ENCODE measurements at regions not wholly inside any gene's neighbourhood (a gene's known extent, or its start where the extent isn't known, plus 50 kb on each side); places are given as distances from the start of the nearest gene placed in this dataset.

GRCh38 chr2:217327953-217328621 is 468.2 kb upstream of the TNP1 start:
- H3K4me3 Mint-ChIP-seq: no peak overlapping the region
- no peak for ATAC-seq
- H3K27ac Mint-ChIP-seq: no peak overlapping the region
- H3K9me3 Mint-ChIP-seq (ENCODE audit: low read depth): peaks cover 10% of the 10 kb centered on the region
- no peaks in the 10 kb centered on the region for H3K4me1 Mint-ChIP-seq
- peaks cover 3% of the 10 kb centered on the region for H3K27me3 Mint-ChIP-seq
- ChIA-PET CTCF (interaction anchor here (1.3 kb wide), 1 partner anchor 16 kb away, joined by 3 read pairs; no protein-coding TSS in a partner anchor), POLR2A (no interaction called here)
- intact Hi-C loops (cut with DNase I, micrococcal nuclease): no loop called here
- H3K36me3 Mint-ChIP-seq (ENCODE audit: low read depth): peaks cover 2% of the 10 kb centered on the region
- no peak for DNase-seq

DNA sequence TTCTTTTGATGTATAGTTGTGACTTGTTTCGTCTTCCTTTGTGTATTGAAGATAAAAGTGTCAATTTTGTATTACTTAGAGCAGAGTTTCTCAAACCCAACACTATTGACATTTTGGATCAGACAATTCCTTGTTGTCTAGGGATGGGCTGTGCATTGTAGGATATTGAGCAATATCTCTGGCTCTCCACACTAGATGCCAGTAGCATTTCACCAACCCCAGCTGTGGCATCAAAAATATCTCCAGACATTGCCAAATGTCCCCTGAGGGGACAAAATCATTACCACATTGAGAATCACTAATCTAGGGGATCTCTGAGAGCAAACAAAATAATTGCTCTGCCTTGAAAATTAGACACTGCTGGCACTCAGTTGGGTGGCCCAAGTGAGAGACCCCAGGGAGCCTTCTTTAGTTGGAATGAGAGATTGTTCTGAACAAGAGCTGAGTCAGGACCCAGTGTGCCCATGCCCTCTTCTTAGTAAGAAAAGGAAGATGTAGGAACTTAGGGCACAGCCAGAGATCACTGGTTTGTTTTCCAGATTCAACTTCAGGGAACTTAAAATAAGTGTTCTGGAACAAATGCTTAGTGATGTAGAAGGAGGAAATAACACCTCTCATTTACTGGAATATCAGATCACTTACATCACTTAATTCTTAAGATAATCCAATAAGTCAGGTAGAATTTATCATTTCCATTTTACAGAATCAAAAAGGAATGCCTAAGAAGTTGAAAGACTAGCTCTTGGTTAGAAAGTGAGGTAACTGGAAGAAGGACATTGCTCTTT is 466.6 kb upstream of the TNP1 start:
- POLR2A ChIA-PET: no interaction called here
- H3K36me3 Mint-ChIP-seq (ENCODE audit: low read depth): peaks cover 2% of the 10 kb centered on the region
- CTCF ChIA-PET: no interaction called here
- H3K27ac Mint-ChIP-seq: no peak overlapping the region
- peaks cover 3% of the 10 kb centered on the region for H3K27me3 Mint-ChIP-seq
- intact Hi-C loops (cut with DNase I, micrococcal nuclease): no loop called here
- DNase-seq (no peak), ATAC-seq (no peak)
- peaks cover 10% of the 10 kb centered on the region for H3K9me3 Mint-ChIP-seq (ENCODE audit: low read depth)
- H3K4me1 Mint-ChIP-seq: no peaks in the 10 kb centered on the region
- H3K4me3 Mint-ChIP-seq: no peak overlapping the region

DNA sequence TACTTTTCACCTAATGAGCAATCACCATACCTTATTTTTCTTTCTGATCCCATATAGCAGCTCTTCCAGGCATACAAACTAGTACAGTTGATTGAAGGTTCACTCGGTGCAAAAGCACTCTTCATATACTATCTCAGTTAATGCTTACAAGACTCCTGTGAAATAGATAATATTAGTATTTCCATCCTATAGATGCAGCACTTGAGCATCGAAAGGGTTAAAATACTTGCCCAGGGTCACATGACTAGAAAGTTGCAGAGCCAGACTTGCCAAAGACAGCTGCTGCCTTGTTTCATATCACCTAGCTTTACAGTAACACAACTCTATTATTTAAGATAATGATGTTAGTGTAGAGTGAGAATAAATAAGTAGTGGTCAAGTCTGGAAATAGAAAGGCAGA is 466.0 kb upstream of the TNP1 start:
- Mint-ChIP-seq H3K27me3 (peaks cover 3% of the 10 kb centered on the region), H3K27ac (no peak overlapping the region), H3K36me3 (ENCODE audit: low read depth) (peaks cover 2% of the 10 kb centered on the region), H3K4me3 (no peak overlapping the region), H3K4me1 (no peaks in the 10 kb centered on the region), H3K9me3 (ENCODE audit: low read depth) (peaks cover 10% of the 10 kb centered on the region)
- ATAC-seq (no peak), DNase-seq (no peak)
- CTCF ChIA-PET: no interaction called here
- intact Hi-C loops (cut with DNase I, micrococcal nuclease): no loop called here
- POLR2A ChIA-PET: no interaction called here

DNA sequence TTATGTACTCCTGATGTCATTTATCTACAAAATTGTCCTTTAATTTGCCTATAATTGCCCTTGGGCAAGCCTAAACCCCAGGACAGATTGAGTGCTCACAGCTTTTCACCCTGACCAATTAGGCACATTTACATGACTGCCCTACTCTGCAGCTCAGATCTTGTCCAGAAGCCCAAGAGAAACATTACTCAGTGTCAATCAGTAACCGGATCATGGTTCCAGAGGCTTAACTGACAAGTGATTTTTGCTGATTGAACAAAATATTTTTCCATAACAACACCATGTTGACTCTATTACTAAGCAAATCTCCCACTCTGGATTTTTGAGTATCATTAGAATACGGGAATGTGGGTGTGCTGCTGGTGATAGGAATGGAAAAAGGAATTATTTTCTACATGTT is 465.4 kb upstream of the TNP1 start:
- Mint-ChIP-seq H3K4me1 (no peaks in the 10 kb centered on the region), H3K4me3 (no peak overlapping the region), H3K36me3 (ENCODE audit: low read depth) (peaks cover 2% of the 10 kb centered on the region), H3K27ac (no peak overlapping the region), H3K27me3 (peaks cover 3% of the 10 kb centered on the region), H3K9me3 (ENCODE audit: low read depth) (peaks cover 10% of the 10 kb centered on the region)
- DNase-seq (no peak), ATAC-seq (no peak)
- ChIA-PET CTCF (no interaction called here), POLR2A (no interaction called here)
- intact Hi-C loops (cut with DNase I, micrococcal nuclease): no loop called here

DNA sequence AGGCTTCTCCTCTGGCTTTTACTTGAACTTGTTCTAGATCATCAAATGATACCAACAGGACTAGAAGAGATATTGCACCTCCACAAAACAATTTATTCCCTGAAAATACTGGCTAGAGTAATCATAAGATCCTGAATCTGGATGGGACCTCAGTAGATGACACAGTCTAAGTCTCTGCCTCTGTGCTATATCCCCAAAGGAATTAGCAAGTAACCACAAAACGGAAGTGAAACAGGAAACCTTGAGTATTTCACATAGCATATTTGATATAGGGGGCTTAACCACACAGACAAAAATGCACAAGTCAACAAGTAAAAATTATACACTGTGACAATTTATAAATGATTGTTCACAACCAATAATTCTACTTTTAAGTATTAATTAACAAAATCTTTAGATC is 456.9 kb upstream of the TNP1 start:
- no peak overlapping the region for H3K4me3 Mint-ChIP-seq
- no peak for ATAC-seq
- POLR2A ChIA-PET: no interaction called here
- H3K27me3 Mint-ChIP-seq: no peaks in the 10 kb centered on the region
- peaks cover 12% of the 10 kb centered on the region for H3K4me1 Mint-ChIP-seq
- H3K27ac Mint-ChIP-seq: no peak overlapping the region
- DNase-seq: no peak
- intact Hi-C loops (cut with DNase I, micrococcal nuclease): no loop called here
- no peaks in the 10 kb centered on the region for H3K36me3 Mint-ChIP-seq (ENCODE audit: low read depth)
- CTCF ChIA-PET: no interaction called here
- no peaks in the 10 kb centered on the region for H3K9me3 Mint-ChIP-seq (ENCODE audit: low read depth)

DNA sequence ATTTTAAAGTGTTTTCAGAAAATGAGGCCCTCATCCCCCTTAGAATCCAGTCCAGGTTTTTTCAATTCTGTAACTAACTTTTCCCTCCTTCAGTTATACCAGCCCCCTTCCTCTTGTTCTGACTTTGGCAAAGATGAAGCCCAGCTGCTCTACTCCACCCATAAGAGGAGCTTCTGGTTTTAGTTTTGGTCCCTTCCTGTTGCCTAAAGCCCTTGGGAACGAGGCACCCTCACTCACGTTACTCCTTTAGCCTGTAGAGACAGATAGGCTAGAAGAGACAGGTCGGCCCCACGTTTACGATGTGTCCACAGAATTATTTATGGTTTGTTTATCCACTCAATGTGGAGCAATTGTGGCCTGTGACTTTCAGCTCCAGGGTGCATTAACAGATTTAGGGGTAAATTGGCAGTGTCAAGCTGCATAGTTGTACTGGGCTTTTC is 454.2 kb upstream of the TNP1 start:
- DNase-seq (no peak), ATAC-seq (no peak)
- ChIA-PET POLR2A (no interaction called here), CTCF (no interaction called here)
- Mint-ChIP-seq H3K4me1 (peaks cover 12% of the 10 kb centered on the region), H3K4me3 (no peak overlapping the region), H3K27me3 (no peaks in the 10 kb centered on the region), H3K9me3 (ENCODE audit: low read depth) (no peaks in the 10 kb centered on the region), H3K27ac (no peak overlapping the region), H3K36me3 (ENCODE audit: low read depth) (no peaks in the 10 kb centered on the region)
- intact Hi-C loops (cut with DNase I, micrococcal nuclease): no loop called here

DNA sequence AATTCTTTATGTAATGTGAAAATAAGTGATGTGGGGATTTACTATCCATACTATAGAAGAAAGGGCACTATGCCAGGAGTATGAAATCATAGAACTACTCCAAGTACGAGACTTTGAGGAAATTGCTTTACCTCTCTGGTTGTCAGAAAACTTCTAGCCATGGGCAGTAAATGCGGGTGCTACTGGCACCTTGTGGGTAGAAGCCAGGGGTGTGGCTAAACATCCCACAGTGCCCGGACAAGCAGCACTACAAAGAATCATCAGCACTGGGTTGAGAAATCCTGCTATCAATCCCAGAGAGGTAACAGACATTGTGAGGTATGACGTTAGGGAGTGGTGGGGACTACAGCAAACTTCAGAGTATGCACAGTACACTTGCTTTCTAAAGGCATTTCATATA is 453.5 kb upstream of the TNP1 start:
- Mint-ChIP-seq H3K36me3 (ENCODE audit: low read depth) (no peaks in the 10 kb centered on the region), H3K9me3 (ENCODE audit: low read depth) (no peaks in the 10 kb centered on the region), H3K27ac (no peak overlapping the region), H3K4me3 (no peak overlapping the region), H3K4me1 (peaks cover 12% of the 10 kb centered on the region), H3K27me3 (no peaks in the 10 kb centered on the region)
- no peak for ATAC-seq
- intact Hi-C loops (cut with DNase I, micrococcal nuclease): no loop called here
- DNase-seq: no peak
- ChIA-PET POLR2A (no interaction called here), CTCF (no interaction called here)

DNA sequence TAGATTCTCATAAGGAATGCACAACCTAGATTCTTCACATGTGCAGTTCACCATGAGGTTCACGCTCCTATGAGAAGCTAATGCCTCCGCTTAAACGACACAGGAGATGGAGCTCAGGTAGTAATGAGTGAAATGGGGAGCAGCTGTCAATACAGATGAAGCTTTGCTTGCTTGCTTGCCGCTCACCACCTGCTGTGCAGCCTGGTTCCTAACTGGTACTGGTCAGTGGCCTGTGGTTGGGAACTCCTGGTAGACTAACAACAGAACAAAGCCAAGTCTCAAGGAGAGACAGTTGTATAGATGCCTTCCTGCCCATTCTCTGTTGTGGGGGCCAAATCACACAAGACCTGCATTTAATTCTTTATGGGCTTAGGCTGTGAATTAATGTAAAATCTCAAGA is 449.2 kb upstream of the TNP1 start:
- H3K36me3 Mint-ChIP-seq (ENCODE audit: low read depth): no peaks in the 10 kb centered on the region
- ChIA-PET CTCF (no interaction called here), POLR2A (no interaction called here)
- no peaks in the 10 kb centered on the region for H3K4me1 Mint-ChIP-seq
- DNase-seq (no peak), ATAC-seq (no peak)
- intact Hi-C loops (cut with DNase I, micrococcal nuclease): no loop called here
- H3K9me3 Mint-ChIP-seq (ENCODE audit: low read depth): no peaks in the 10 kb centered on the region
- H3K27me3 Mint-ChIP-seq: no peaks in the 10 kb centered on the region
- no peak overlapping the region for H3K4me3 Mint-ChIP-seq
- H3K27ac Mint-ChIP-seq: no peak overlapping the region

DNA sequence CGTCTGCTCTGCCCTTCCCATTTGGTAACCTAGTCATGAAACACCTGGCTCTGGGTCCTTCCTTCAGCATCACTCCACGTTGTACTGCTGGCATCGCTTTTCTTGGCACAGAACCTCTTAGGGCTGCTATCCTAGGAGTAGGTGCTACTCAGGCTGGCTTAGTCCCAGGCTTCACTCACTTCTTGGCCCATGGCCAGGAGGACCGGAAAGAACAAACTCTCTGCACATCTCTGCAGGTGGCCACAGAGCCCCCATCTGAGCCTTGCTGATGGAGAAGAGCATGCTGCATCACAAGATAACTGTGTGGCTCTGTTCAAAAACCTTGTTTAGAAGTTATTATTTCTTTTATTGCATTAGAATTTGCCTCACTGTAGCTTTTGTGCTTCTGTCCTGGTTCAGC is 447.2 kb upstream of the TNP1 start:
- DNase-seq (no peak), ATAC-seq (no peak)
- H3K4me3 Mint-ChIP-seq: no peak overlapping the region
- H3K4me1 Mint-ChIP-seq: no peaks in the 10 kb centered on the region
- no peaks in the 10 kb centered on the region for H3K9me3 Mint-ChIP-seq (ENCODE audit: low read depth)
- ChIA-PET POLR2A (no interaction called here), CTCF (no interaction called here)
- no peak overlapping the region for H3K27ac Mint-ChIP-seq
- no peaks in the 10 kb centered on the region for H3K36me3 Mint-ChIP-seq (ENCODE audit: low read depth)
- no peaks in the 10 kb centered on the region for H3K27me3 Mint-ChIP-seq
- intact Hi-C loops (cut with DNase I, micrococcal nuclease): no loop called here

GRCh38 chr2:217305882-217306281 is 446.0 kb upstream of the TNP1 start:
- no peaks in the 10 kb centered on the region for H3K9me3 Mint-ChIP-seq (ENCODE audit: low read depth)
- no peak for ATAC-seq

DNA sequence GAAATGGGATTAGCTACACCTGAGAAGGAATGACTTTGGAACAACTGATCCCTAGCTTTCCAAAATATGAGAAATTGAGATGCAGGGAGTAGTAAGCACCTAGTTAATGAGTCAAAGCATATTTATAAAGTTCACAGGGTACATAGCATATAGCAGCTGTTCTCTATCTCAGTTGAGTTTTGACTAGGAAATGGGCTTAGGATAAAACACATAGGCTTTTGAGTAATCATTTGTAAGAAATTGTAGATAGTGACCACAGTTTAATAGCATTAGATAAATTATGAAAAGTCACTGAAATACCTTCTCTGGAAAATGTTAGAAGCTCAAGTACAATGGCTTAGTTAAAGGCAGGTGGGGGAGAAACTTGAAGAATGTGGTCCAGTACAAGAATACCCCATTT is 444.7 kb upstream of the TNP1 start:
- DNase-seq: no peak
- no peaks in the 10 kb centered on the region for H3K36me3 Mint-ChIP-seq (ENCODE audit: low read depth)
- H3K9me3 Mint-ChIP-seq (ENCODE audit: low read depth): no peaks in the 10 kb centered on the region
- intact Hi-C loops (cut with DNase I, micrococcal nuclease): no loop called here
- H3K27me3 Mint-ChIP-seq: no peaks in the 10 kb centered on the region
- no peaks in the 10 kb centered on the region for H3K4me1 Mint-ChIP-seq
- no peak overlapping the region for H3K4me3 Mint-ChIP-seq
- no peak overlapping the region for H3K27ac Mint-ChIP-seq
- CTCF ChIA-PET: interaction anchor here (0.9 to 1.1 kb wide), 2 partner anchors 148 to 491 kb away, joined by 3 to 4 read pairs; no protein-coding TSS in a partner anchor
- POLR2A ChIA-PET: no interaction called here
- no peak for ATAC-seq

More at GRCh38 chr2:217305882-217306281, 446.0 kb upstream of the TNP1 start:
- Mint-ChIP-seq H3K4me1 (no peaks in the 10 kb centered on the region), H3K36me3 (ENCODE audit: low read depth) (no peaks in the 10 kb centered on the region), H3K27ac (no peak overlapping the region), H3K4me3 (no peak overlapping the region), H3K27me3 (no peaks in the 10 kb centered on the region)
- ChIA-PET POLR2A (no interaction called here), CTCF (interaction anchor here (0.6 kb wide), 1 partner anchor 24 kb away, joined by 3 read pairs; no protein-coding TSS in a partner anchor)
- no peak for DNase-seq
- intact Hi-C loops (cut with DNase I, micrococcal nuclease): no loop called here

DNA sequence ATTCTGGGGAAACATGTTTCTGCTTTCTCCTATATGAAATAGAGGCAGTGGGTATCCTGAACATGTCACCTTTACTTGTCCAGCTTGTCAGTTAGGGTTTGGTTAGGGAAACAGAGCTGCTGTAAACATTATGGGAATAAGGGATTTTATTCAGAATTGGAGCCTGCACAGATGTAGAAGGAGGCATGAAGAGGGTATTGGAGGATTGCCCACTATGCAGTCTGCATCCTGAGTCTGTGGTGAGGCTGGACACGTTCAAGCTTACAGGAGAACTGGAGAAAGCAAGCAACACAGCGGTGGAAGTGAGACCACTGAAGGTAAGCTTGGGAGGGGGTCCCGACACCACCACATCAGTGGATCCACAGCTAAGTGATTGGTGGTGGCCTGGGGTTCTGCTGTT is 443.0 kb upstream of the TNP1 start:
- intact Hi-C loops (cut with DNase I, micrococcal nuclease): no loop called here
- no peaks in the 10 kb centered on the region for H3K36me3 Mint-ChIP-seq (ENCODE audit: low read depth)
- ChIA-PET POLR2A (no interaction called here), CTCF (interaction anchor here (1.1 kb wide), 1 partner anchor 16 kb away, joined by 3 read pairs; no protein-coding TSS in a partner anchor)
- DNase-seq: no peak
- no peak for ATAC-seq
- no peaks in the 10 kb centered on the region for H3K4me1 Mint-ChIP-seq
- H3K4me3 Mint-ChIP-seq: no peak overlapping the region
- no peak overlapping the region for H3K27ac Mint-ChIP-seq
- no peaks in the 10 kb centered on the region for H3K27me3 Mint-ChIP-seq
- H3K9me3 Mint-ChIP-seq (ENCODE audit: low read depth): no peaks in the 10 kb centered on the region

All from activated CD4-positive, alpha-beta T cell treated with anti-CD3 and anti-CD28 coated beads for 36 hours (primary cell).